OCI-LY1 (cell line): ENCODE measurements at regions not wholly inside any gene's neighbourhood (a gene's known extent, or its start where the extent isn't known, plus 50 kb on each side); places are given as distances from the start of the nearest gene placed in this dataset.
"Not testable (repeated sequence)": the region's sequence is repeated elsewhere in the genome, so short reads cannot be mapped to it uniquely, and the experiment has no call there.

Experiments used
- H2AFZ ChIP-seq: fragments of 200-600 bp; sonication (generic), shearing (Covaris generic); 2 replicates; pipeline ENCODE4 v1.6.0; 2014; ENCODE audit warnings: antibody characterized with exemption, mild to moderate bottlenecking, low read length
- H3F3A ChIP-seq: fragments of 200-600 bp; sonication (generic), shearing (Covaris generic); 2 replicates; pipeline ENCODE4 v1.6.0; 2014; ENCODE audit warnings: mild to moderate bottlenecking, antibody characterized with exemption, low read length, moderate library complexity; ENCODE audit not compliant: insufficient read depth
- H3K27ac ChIP-seq: fragments of 200-600 bp; sonication (generic); 2 replicates; pipeline ENCODE4 v1.5.1; 2014; ENCODE audit warnings: low read length, mixed run types, mild to moderate bottlenecking, low read depth; ENCODE audit not compliant: poor library complexity, severe bottlenecking
- H3K27me3 ChIP-seq: fragments of 200-600 bp; sonication (generic); 2 replicates; pipeline ENCODE4 v1.6.0; 2014; ENCODE audit warnings: antibody characterized with exemption, mild to moderate bottlenecking, low read length, moderate library complexity; ENCODE audit not compliant: insufficient read depth
- H3K36me3 ChIP-seq: fragments of 200-600 bp; sonication (generic); 2 replicates; pipeline ENCODE4 v1.6.1; 2014; ENCODE audit warnings: mild to moderate bottlenecking, antibody characterized with exemption, low read length, moderate library complexity, mixed read lengths; ENCODE audit not compliant: insufficient read depth
- H3K4me1 ChIP-seq: fragments of 200-600 bp; sonication (generic); 2 replicates; pipeline ENCODE4 v1.5.1; 2014; ENCODE audit warnings: mild to moderate bottlenecking, low read length, moderate library complexity; ENCODE audit not compliant: insufficient read depth, severe bottlenecking
- H3K4me2 ChIP-seq: fragments of 200-600 bp; sonication (generic), shearing (Covaris generic); 2 replicates; pipeline ENCODE4 v1.6.1; 2014; ENCODE audit warnings: low read length
- H3K4me3 ChIP-seq: fragments of 200-600 bp; sonication (generic); 2 replicates; pipeline ENCODE4 v1.5.1; 2014; ENCODE audit warnings: low read length, low read depth, mild to moderate bottlenecking, mixed read lengths; ENCODE audit not compliant: poor library complexity, severe bottlenecking
- H3K79me2 ChIP-seq: fragments of 200-600 bp; shearing (Covaris generic); 2 replicates; pipeline ENCODE4 v1.6.1; 2016; ENCODE audit warnings: mixed run types, low read length, mixed read lengths; ENCODE audit not compliant: insufficient read depth
- H3K9ac ChIP-seq: fragments of 200-600 bp; sonication (generic), shearing (Covaris generic); 2 replicates; pipeline ENCODE4 v1.6.1; 2014; ENCODE audit warnings: mild to moderate bottlenecking, low read length, mixed read lengths
- H3K9me2 ChIP-seq: fragments of 200-600 bp; sonication (generic), shearing (Covaris generic); 2 replicates; pipeline ENCODE4 v1.6.1; 2014; ENCODE audit warnings: low read depth, mild to moderate bottlenecking, low read length, mixed read lengths
- H3K9me3 ChIP-seq: fragments of 200-600 bp; shearing (Covaris generic); 2 replicates; pipeline ENCODE4 v1.6.1; 2014; ENCODE audit warnings: low read length, mixed read lengths
- H4K20me1 ChIP-seq: fragments of 200-600 bp; sonication (generic), shearing (Covaris generic); 2 replicates; pipeline ENCODE4 v1.6.0; 2016; ENCODE audit warnings: mild to moderate bottlenecking, low read length; ENCODE audit not compliant: insufficient read depth
- CTCF ChIP-seq: fragments of 200-600 bp; sonication (generic), shearing (Covaris generic); IDR thresholded peaks from 2 replicates; pipeline ENCODE4 v1.5.1; 2017; ENCODE audit warnings: mild to moderate bottlenecking, antibody characterized with exemption, low read length, moderate library complexity, mixed read lengths
- EZH2 ChIP-seq: fragments of 200-600 bp; sonication (generic), shearing (Covaris generic); IDR thresholded peaks from 2 replicates; pipeline ENCODE4 v1.8.0; 2017; ENCODE audit warnings: borderline replicate concordance, mixed run types, mild to moderate bottlenecking, antibody characterized with exemption, low read length, moderate library complexity, mixed read lengths

- Histone ChIP-seq H3K27ac (no peak overlapping the region), H3K79me2 (no peaks in the 10 kb centered on the region), H3K4me2 (no peak overlapping the region), H4K20me1 (no peaks in the 10 kb centered on the region), H3K27me3 (no peaks in the 10 kb centered on the region), H3K9ac (no peak overlapping the region), H3F3A (no peaks in the 10 kb centered on the region), H3K4me3 (no peak overlapping the region), H3K36me3 (no peaks in the 10 kb centered on the region), H3K9me2 (no peaks in the 10 kb centered on the region), H3K9me3 (0 out of 2 replicates have a peak, but pooled peaks cover 2% of the 10 kb centered on the region), H2AFZ (no peak overlapping the region), H3K4me1 (no peaks in the 10 kb centered on the region)
- no peak for TF ChIP-seq CTCF
- no peak for TF ChIP-seq EZH2
These were observed 207.2 kb upstream of the TRIM48 start for GRCh38 chr11:55054723-55055122.

DNA sequence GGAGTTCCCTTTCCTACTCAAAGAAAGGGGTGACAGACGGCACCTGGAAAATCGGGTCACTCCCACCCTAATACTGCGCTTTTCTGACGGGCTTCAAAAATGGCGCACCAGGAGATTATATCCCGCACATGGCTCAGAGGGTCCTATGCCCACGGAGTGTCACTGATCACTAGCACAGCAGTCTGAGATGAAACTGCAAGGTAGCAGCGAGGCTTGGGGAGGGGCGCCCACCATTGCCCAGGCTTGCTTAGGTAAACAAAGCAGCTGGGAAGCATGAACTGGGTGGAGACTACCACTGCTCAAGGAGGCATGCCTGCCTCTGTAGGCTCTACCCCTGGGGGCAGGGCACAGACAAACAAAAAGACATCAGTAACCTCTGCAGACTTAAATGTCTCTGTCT, 177.4 kb upstream of the TRIM48 start:
- not testable (repeated sequence) for H3K9ac ChIP-seq, H3K9me3 ChIP-seq

DNA sequence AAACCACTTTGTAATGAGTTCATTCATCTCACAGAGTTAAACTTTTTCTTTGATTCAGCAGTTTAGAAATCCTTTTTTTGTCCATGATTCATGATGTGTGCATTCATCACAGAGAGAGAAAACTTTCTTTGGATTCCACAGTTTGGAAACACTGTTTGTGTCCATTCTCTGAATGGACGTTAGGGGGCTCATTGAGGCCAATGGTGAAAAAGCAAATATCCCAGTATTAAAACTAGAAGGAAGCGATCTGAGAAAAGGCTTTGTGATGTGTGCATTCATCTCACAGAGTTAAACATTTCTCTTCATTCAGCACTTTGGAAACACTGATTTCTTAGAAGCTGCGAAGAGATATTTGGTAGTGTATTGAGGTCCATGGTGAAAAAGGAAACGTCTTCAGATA, 155.6 kb upstream of the TRIM48 start:
- Histone ChIP-seq H3K36me3 (no peaks in the 10 kb centered on the region), H3K27ac (no peak overlapping the region), H3K4me3 (no peak overlapping the region), H2AFZ (no peak overlapping the region), H3K27me3 (no peaks in the 10 kb centered on the region), H3K4me1 (no peaks in the 10 kb centered on the region), H3K79me2 (no peaks in the 10 kb centered on the region), H3F3A (no peaks in the 10 kb centered on the region), H3K4me2 (no peak overlapping the region), H3K9me2 (no peaks in the 10 kb centered on the region), H4K20me1 (no peaks in the 10 kb centered on the region), H3K9ac (no peak overlapping the region), H3K9me3 (no peaks in the 10 kb centered on the region)
- TF ChIP-seq CTCF = peak; percentile 42; the same call in 1 of the 2 replicates
- TF ChIP-seq EZH2 = no peak

More for the DNA sequence above, 177.4 kb upstream of the TRIM48 start:
- H3K36me3 ChIP-seq, H3K9me2 ChIP-seq, H3K27ac ChIP-seq, H3K4me2 ChIP-seq, H2AFZ ChIP-seq, H3K27me3 ChIP-seq, H3K4me1 ChIP-seq, H3K79me2 ChIP-seq, H3F3A ChIP-seq, H4K20me1 ChIP-seq, H3K4me3 ChIP-seq: not testable (repeated sequence)
